Fibroblast of mammary gland (primary cell): ENCODE measurements at regions not wholly inside any gene's neighbourhood (a gene's known extent, or its start where the extent isn't known, plus 50 kb on each side); places are given as distances from the start of the nearest gene placed in this dataset.

Experiments used
- DNase-seq: peaks from one replicate; pipeline ENCODE4 v3.0.0-alpha.2; 2010; ENCODE audit warnings: low read depth
- H3K4me3 ChIP-seq: 2 replicates; pipeline ENCODE4 v1.5.1; 2011; ENCODE audit warnings: low read depth, mild to moderate bottlenecking, low read length, moderate library complexity; ENCODE audit not compliant: control insufficient read depth
- TF ChIP-seq, protein P1 (sequence below): conservative IDR thresholded peaks from 2 replicates; pipeline ENCODE4 v1.5.1; 2011; ENCODE audit warnings: low read depth, low read length, inconsistent platforms; ENCODE audit not compliant: control insufficient read depth, insufficient read depth

DNA sequence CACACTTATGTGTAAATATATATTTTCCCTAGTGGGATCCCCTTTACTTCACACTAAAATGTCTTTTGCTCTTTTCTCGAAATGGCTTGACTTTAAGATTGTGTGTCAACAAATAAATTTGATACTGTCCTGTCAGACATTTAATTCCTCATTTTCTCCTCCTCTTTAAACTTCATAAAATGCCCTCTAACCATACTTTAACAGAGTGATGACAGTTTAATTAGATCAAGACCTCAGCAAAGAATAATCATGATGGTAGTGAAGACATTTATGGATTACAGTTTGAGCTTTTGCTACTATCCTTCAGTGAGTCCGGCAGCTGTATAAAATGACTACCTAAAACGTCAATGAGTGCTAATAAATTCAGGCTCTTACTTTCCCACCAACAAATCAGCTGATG is 113.1 kb upstream of the ADGRL3 start:
- TF ChIP-seq, protein P1, sequence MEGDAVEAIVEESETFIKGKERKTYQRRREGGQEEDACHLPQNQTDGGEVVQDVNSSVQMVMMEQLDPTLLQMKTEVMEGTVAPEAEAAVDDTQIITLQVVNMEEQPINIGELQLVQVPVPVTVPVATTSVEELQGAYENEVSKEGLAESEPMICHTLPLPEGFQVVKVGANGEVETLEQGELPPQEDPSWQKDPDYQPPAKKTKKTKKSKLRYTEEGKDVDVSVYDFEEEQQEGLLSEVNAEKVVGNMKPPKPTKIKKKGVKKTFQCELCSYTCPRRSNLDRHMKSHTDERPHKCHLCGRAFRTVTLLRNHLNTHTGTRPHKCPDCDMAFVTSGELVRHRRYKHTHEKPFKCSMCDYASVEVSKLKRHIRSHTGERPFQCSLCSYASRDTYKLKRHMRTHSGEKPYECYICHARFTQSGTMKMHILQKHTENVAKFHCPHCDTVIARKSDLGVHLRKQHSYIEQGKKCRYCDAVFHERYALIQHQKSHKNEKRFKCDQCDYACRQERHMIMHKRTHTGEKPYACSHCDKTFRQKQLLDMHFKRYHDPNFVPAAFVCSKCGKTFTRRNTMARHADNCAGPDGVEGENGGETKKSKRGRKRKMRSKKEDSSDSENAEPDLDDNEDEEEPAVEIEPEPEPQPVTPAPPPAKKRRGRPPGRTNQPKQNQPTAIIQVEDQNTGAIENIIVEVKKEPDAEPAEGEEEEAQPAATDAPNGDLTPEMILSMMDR, result no peak
- no peak for DNase-seq
- no peak overlapping the region for H3K4me3 ChIP-seq

DNA sequence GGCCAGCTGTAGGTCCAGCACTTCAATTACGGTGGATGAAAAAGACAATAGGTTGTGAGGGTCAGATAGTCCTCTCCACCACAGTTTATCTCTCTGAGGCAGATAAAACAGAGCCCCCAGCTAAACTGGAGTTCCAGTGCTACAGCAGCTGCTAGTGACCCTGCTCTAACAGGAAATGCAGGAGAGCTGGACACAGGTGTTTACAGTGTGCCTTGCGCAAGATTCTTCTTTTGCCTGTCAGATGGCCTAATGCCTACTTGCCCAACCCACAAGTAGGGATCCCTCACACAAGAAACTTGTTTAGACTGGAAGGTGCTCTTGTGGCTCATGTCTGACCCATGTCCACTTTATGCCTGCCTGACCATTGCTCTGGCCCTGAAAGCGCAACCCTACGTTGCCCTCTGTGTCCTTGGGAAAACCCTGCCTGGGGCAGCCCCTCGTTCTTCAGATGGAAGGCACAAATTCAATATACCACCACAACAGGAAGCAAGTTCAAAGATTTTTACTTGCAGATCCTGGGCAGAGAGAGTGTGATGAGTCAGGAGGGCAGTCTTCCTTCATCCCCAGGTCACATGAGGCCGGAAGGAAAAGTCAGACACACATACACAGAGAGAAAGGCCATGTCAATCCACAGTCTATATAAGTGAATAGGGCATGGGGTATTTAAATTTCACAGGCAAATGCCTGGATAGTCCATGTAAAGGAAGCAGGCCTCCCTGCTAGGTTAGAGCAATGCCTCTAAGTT is 105.1 kb upstream of the ADGRL3 start:
- H3K4me3 ChIP-seq, result no peak overlapping the region
- DNase-seq, result no peak
- TF ChIP-seq, protein P1, result no peak

DNA sequence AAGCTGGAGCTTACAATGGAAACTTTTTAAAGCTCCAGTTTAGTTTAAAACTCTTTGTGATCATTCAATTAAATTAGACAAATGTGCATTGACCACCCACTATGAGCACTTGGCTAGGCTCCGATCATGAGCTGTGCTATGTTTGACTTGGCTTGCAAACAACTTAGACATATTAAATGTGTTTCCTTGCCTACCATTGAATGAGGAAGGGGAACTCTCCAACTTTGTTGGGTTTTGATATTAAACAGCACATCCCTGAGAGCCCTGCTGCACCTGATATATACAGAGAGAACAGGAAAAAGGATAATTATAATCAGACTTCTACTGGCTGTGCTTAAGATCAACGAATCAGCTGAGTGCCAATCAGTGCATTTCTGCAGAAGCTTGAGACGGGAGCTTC is 71.4 kb upstream of the ADGRL3 start:
- no peak overlapping the region for H3K4me3 ChIP-seq
- TF ChIP-seq, protein P1, result no peak
- no peak for DNase-seq

DNA sequence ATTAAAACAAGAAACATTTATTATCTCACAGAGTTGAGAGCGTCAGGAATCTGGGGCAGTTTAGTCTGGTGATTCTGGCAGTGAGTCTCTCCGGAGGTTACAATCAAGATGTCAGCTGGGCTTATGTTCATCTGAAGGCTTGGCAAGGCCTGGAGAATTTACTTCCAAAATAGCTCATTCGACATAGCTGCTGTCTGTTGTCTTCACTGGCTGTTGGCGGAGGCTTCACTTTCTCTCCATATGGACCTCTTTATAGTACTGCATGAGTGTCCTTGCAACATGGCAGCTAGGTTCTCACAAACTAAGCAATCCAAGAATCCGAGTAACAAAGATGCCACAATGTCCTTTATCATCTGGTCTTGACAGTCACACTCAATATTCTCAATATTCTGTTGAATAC is 70.2 kb upstream of the ADGRL3 start:
- H3K4me3 ChIP-seq, result no peak overlapping the region
- TF ChIP-seq, protein P1, result no peak
- DNase-seq, result no peak

DNA sequence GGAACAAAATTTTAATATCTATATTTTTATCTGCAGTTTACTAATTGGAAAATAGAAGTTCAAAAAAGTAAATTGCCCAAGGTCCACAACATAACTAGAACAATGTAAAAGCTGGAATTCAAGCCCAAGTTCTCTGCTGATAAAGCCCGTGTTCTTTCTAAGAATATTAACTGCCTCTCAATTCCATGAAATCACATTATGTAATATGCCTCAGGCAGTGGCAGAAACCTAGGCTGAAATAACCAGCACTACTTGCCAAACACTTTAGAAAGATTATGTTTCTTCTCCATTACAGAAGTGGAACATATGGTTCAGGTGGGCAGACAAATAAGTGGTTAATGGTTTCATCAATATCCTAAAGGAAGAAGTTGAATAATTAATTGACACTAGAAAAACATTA is 56.7 kb upstream of the ADGRL3 start:
- no peak for DNase-seq
- TF ChIP-seq, protein P1, result no peak
- H3K4me3 ChIP-seq, result no peak overlapping the region

DNA sequence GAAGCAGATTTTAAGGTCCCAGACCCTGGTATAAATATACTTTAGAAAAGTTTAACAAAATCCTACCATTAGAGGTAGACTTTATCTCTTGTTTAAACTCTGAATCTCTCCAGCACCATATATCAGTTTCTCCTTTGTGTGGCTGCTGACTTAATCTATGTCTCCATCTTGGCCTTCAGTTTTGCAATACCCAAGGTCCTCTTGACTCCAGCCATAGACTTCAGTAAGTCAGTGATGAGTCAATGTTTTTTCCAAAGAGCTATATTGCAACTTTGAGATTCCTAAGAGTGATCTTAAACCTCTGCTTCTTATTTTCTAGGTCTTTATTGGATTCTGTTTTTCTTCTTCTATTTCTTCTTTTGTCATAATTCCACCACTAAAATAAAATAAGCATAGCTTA is 50.8 kb upstream of the ADGRL3 start:
- DNase-seq, result no peak
- TF ChIP-seq, protein P1, result no peak
- H3K4me3 ChIP-seq, result no peak overlapping the region
